IPS-20b (cell line): ENCODE measurements at regions not wholly inside any gene's neighbourhood (a gene's known extent, or its start where the extent isn't known, plus 50 kb on each side); places are given as distances from the start of the nearest gene placed in this dataset.

Source experiments
- H3K27ac ChIP-seq: one replicate; pipeline ENCODE4 v1.5.1; 2013; ENCODE audit warnings: low read length
- H3K27me3 ChIP-seq: 2 replicates; pipeline ENCODE4 v1.6.1; 2013; ENCODE audit warnings: mild to moderate bottlenecking, low read length, inconsistent platforms; ENCODE audit not compliant: insufficient read depth
- H3K36me3 ChIP-seq: 2 replicates; pipeline ENCODE4 v1.6.1; 2013; ENCODE audit warnings: low read depth, mild to moderate bottlenecking, inconsistent platforms, low read length, moderate library complexity; ENCODE audit not compliant: insufficient read depth
- H3K4me1 ChIP-seq: 2 replicates; pipeline ENCODE4 v1.6.1; 2013; ENCODE audit warnings: mild to moderate bottlenecking, control low read depth, inconsistent platforms, low read length, moderate library complexity; ENCODE audit not compliant: insufficient read depth
- H3K4me3 ChIP-seq: 2 replicates; pipeline ENCODE4 v1.5.1; 2013; ENCODE audit warnings: mild to moderate bottlenecking, low read length, inconsistent platforms
- H3K9ac ChIP-seq: 2 replicates; pipeline ENCODE4 v1.6.1; 2013; ENCODE audit warnings: low read depth, mild to moderate bottlenecking, inconsistent platforms, low read length, moderate library complexity
- H3K9me3 ChIP-seq: 2 replicates; pipeline ENCODE4 v1.6.1; 2013; ENCODE audit warnings: mild to moderate bottlenecking, low read depth, low read length, inconsistent platforms; ENCODE audit not compliant: insufficient read depth

DNA sequence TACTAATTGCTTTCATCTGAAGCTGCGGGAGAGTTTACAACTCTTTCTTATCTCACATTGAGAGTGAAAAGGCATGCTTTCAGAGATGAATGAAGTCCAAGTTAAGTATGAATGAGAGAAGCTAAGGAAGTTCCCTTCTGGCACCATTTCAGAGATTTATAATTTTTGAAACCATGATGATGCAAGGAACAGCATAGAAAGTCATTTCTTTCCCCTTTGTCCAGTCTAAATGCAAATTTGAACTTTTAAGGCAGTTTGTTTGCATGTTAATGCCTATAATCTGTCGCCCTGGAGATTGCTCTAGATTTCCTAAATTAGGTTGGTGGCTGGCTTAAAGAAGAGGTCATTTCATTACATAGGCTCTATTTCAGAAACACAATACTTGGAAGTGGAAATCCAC is 594.8 kb upstream of the GOT2 start:
- H3K4me1 ChIP-seq: peaks cover 17% of the 10 kb centered on the region
- H3K9me3 ChIP-seq: no peaks in the 10 kb centered on the region
- H3K27ac ChIP-seq: no peak overlapping the region
- H3K36me3 ChIP-seq: no peaks in the 10 kb centered on the region
- no peak overlapping the region for H3K9ac ChIP-seq
- H3K4me3 ChIP-seq: no peak overlapping the region
- peaks cover 15% of the 10 kb centered on the region for H3K27me3 ChIP-seq

DNA sequence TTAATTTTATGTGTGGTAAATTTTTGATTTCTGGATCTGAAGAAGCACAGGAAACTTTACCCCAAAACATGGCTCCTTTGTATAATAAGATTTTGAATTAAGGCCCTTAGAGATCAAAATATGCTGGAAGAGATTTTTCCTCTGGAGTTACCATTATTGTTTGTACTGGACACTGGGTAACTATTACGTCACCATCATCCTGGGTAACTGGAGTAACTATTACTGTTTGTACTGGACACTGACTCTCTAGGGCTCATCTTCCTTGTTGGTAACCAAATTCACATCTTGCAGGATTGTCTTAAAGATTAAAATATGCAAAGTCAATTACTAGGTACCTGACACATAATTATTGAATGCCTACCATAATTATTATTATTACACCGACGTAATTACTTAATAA is 593.8 kb upstream of the GOT2 start:
- Histone ChIP-seq H3K9ac (no peak overlapping the region), H3K4me1 (peaks cover 17% of the 10 kb centered on the region), H3K9me3 (no peaks in the 10 kb centered on the region), H3K4me3 (no peak overlapping the region), H3K27me3 (peaks cover 8% of the 10 kb centered on the region; the same call in 1 of the 2 replicates), H3K27ac (no peak overlapping the region), H3K36me3 (no peaks in the 10 kb centered on the region)

DNA sequence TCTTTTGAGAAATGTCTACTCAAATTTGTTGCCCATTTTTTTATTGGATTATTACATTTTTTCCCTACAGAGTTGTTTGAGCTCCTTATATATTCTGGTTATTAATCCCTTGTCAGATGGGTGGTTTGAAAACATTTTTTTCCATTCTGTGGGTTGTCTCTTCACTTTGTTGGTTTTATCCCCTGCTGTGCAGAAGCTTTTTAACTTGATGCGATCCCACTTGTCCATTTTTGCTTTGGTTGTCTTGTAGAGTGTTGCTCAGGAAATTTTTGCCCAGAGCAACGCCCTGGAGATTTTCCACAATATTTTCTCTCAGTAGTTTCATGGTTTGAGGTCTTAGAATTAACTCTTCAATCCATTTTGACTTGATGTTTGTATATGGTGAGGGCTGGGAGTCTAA is 592.8 kb upstream of the GOT2 start:
- H3K27ac ChIP-seq: no peak overlapping the region
- H3K36me3 ChIP-seq: no peaks in the 10 kb centered on the region
- peaks cover 8% of the 10 kb centered on the region; the same call in 1 of the 2 replicates for H3K27me3 ChIP-seq
- H3K9ac ChIP-seq: no peak overlapping the region
- H3K4me3 ChIP-seq: no peak overlapping the region
- no peaks in the 10 kb centered on the region for H3K9me3 ChIP-seq
- H3K4me1 ChIP-seq: peaks cover 17% of the 10 kb centered on the region

DNA sequence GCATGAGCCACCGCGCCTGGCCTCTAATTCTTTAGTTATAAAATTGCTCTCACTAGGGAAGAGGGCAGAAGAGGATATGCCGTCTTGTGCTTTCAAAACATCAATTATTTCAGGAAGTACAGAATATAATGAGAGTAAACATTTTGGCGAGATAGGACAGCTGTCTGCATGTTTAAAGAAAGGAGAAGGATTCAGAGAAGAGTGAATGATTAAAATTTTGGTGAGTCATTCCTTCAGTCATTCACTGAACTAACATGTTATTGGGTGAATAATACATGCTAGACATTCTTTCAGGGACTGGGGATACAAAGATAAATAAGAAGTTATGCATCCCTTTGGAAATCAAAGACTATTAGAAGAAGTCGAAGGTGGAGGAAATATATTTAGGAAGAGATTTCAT is 590.3 kb upstream of the GOT2 start:
- H3K36me3 ChIP-seq: no peaks in the 10 kb centered on the region
- H3K4me3 ChIP-seq: no peak overlapping the region
- H3K27ac ChIP-seq: no peak overlapping the region
- no peak overlapping the region for H3K9ac ChIP-seq
- no peaks in the 10 kb centered on the region for H3K9me3 ChIP-seq
- no peaks in the 10 kb centered on the region for H3K27me3 ChIP-seq
- H3K4me1 ChIP-seq: peaks cover 7% of the 10 kb centered on the region

DNA sequence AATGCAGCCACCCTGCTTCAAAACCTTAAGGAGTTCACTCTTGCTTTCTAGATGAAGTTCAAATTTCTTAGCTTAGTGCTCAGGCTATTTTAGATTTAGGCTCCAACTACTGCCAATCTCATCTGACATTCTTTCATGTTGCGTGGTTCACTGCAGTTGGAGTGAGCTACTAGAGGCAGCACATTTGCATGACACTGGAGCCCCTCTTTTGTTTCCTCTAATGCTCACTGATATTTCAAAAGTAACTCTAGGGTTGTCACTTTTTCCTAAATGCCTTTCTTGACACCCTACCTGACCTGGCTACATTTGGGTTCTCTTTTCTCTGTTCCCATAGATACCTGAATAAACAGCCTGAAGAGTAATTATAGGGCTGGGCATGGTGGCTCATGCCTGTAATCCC is 586.5 kb upstream of the GOT2 start:
- no peak overlapping the region for H3K9ac ChIP-seq
- no peak overlapping the region for H3K4me3 ChIP-seq
- H3K9me3 ChIP-seq: no peaks in the 10 kb centered on the region
- no peaks in the 10 kb centered on the region for H3K36me3 ChIP-seq
- H3K27me3 ChIP-seq: no peaks in the 10 kb centered on the region
- H3K27ac ChIP-seq: no peak overlapping the region
- no peaks in the 10 kb centered on the region; the same call in 1 of the 2 replicates for H3K4me1 ChIP-seq

DNA sequence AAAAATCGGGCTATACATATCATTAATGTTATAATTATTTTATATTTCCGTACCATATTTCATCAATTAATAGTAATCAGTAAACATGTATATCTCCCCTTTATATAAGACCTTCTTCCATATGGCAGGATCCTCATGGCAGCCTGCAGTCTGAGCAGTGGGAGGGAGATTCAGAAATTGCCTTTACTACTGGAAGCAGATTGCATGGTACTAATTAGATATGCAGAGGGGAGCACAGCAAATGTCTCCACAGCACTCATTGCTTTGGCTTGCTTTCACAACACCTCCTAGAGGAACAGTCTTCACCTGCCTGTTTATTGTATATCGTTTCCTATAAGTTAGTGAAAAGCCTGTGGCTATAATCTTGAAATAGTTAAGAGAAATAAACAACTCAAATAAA is 585.8 kb upstream of the GOT2 start:
- H3K27ac ChIP-seq: no peak overlapping the region
- no peaks in the 10 kb centered on the region for H3K27me3 ChIP-seq
- H3K9ac ChIP-seq: no peak overlapping the region
- H3K4me3 ChIP-seq: no peak overlapping the region
- H3K9me3 ChIP-seq: no peaks in the 10 kb centered on the region
- H3K4me1 ChIP-seq: no peaks in the 10 kb centered on the region; the same call in 1 of the 2 replicates
- no peaks in the 10 kb centered on the region for H3K36me3 ChIP-seq

DNA sequence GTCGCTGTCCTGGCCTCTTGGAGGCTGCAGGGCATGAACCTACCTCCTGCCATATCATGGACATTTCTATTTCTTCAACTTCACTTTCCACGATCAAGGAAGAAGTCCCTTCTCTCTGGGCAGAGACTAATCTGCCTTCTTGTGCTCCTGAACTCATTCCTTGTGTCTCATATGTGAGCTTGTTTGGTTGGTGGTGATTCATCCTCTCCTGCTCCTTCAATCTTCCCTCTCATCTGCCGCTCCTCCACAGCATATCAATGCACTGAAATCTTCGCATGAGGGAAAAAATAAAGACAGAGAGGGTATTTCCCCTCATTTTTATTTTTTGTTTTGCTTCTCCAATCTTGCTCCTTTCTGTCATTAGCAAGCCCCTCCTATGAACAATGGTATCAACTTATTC is 571.7 kb upstream of the GOT2 start:
- Histone ChIP-seq H3K4me1 (no peaks in the 10 kb centered on the region), H3K4me3 (no peak overlapping the region), H3K9ac (no peak overlapping the region), H3K36me3 (no peaks in the 10 kb centered on the region), H3K9me3 (no peaks in the 10 kb centered on the region), H3K27ac (no peak overlapping the region), H3K27me3 (no peaks in the 10 kb centered on the region)

DNA sequence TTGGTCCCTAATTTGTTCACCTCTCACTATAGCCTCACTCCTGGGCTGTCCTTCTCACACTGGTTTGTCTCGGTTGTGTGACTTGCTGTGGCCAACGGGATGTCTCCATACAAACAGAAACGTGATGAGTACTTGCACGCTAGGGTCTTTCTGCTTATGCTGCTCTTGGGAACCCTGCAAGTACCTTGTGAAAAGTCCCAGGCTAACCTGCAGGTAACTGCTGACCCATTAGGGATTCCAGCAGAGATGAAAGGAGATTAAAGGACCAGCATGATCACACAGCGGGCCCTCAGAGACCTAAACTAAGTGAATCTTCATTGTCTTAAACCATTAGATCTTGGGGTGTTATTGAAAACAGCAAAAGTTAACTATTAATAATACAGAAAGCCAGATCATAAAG is 562.8 kb upstream of the GOT2 start:
- Histone ChIP-seq H3K27ac (no peak overlapping the region), H3K9me3 (no peaks in the 10 kb centered on the region), H3K27me3 (no peaks in the 10 kb centered on the region), H3K4me3 (no peak overlapping the region), H3K36me3 (no peaks in the 10 kb centered on the region), H3K4me1 (no peaks in the 10 kb centered on the region; the same call in 1 of the 2 replicates), H3K9ac (no peak overlapping the region)

DNA sequence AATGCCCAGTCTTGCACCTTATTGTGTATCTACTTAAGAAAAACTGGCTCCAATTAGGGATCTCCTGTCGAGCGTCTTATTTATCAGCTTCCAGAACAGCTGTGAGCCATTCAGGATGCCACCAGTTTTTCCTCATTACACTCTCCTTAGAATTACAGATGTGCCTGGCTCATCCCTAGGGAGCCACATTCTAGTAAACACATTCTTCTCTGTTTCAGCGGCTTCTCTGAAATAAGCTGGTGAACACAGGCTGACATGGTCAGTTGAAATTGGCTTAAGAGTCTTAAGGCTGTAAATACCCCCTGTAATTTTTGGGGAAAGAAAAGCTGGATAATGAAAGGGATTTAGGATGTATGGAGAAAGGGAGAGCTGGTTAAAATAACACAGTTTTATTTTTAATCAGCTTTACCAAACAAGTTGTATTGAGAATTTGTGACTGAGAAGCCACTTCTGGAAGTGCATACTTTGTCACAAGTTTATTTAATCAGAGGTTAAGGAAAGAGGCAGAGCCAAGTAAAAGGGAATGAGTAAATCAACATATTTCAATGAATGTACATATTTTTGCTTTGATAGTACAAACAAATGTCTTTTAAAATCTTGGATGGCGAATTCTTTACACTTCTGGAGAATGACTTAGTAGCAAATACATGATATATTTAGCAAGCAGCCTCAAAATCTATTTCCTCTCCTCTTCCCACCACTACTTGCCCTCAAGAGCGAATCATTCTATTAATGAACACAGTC is 562.0 kb upstream of the GOT2 start:
- no peaks in the 10 kb centered on the region for H3K36me3 ChIP-seq
- H3K9me3 ChIP-seq: no peaks in the 10 kb centered on the region
- no peaks in the 10 kb centered on the region for H3K27me3 ChIP-seq
- no peak overlapping the region for H3K4me3 ChIP-seq
- H3K27ac ChIP-seq: no peak overlapping the region
- no peaks in the 10 kb centered on the region; the same call in 1 of the 2 replicates for H3K4me1 ChIP-seq
- H3K9ac ChIP-seq: no peak overlapping the region

DNA sequence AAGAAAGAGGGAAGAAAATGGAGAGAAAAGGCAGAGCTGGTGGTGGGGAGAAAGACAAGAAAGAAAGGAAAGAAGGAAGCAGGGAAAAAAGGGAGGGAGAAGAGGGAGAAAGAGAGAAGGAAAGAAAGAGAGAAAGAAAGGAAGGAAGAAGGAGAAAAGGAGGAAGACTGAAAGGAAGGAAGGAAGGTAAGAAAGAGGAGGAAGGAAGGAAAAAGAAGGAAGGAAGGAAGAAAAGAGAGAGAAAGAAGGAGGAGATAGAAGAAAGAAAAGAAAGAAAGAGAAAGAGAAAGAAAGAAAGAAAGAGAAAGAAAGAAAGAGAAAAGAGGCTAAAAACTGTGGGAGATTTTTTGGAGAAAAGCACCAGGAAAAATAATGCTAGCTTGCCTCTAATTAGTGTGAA is 561.4 kb upstream of the GOT2 start:
- H3K4me3 ChIP-seq: no peak overlapping the region

DNA sequence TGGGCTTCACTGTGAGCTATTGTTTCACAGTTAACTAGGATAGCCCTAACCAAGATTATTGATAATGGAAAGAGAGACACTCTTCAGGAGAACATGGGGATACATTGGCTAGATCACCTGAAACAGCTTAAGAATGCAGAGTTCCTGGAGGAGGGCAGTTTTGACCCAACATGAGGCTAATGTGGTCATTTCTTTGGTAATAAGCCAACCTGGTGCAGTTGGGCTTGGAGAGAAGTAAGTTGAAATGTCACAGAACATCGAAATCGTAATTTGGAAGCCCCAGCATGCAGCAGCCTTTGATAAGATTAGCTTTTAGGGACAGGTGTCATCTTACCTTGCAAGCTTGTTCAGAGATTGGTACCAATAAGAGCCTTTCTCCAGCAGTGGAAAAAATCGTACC is 556.6 kb upstream of the GOT2 start:
- no peak overlapping the region for H3K4me3 ChIP-seq
- no peaks in the 10 kb centered on the region for H3K4me1 ChIP-seq
- no peak overlapping the region for H3K27ac ChIP-seq
- no peaks in the 10 kb centered on the region for H3K36me3 ChIP-seq
- no peaks in the 10 kb centered on the region for H3K9me3 ChIP-seq
- no peaks in the 10 kb centered on the region for H3K27me3 ChIP-seq
- no peak overlapping the region for H3K9ac ChIP-seq

More for the DNA sequence above, 561.4 kb upstream of the GOT2 start:
- Histone ChIP-seq H3K36me3 (no peaks in the 10 kb centered on the region), H3K4me1 (no peaks in the 10 kb centered on the region; the same call in 1 of the 2 replicates), H3K9ac (no peak overlapping the region), H3K9me3 (no peaks in the 10 kb centered on the region), H3K27ac (no peak overlapping the region), H3K27me3 (no peaks in the 10 kb centered on the region)

DNA sequence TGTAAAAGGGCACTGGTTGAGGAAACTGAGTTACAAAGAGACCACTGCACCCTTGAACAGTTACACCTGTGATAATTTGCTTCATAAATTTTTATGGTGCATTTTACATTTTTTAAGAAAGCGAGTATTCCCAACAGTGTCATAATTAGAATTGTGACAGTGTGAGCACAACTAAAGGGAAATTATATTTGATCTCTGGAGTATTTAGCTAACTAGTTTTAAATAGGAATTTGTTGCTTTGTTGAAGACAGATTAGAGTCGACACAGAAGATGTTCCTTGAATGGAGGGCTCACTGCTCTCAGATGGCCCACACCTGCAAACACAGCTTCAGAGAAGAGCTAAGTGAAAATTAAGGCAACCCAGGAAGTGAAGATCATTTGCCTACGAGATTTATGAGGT is 555.0 kb upstream of the GOT2 start:
- H3K4me3 ChIP-seq: no peak overlapping the region
- H3K36me3 ChIP-seq: no peaks in the 10 kb centered on the region
- H3K27ac ChIP-seq: no peak overlapping the region
- H3K9ac ChIP-seq: no peak overlapping the region
- peaks cover 13% of the 10 kb centered on the region for H3K9me3 ChIP-seq
- H3K4me1 ChIP-seq: no peaks in the 10 kb centered on the region
- H3K27me3 ChIP-seq: no peaks in the 10 kb centered on the region
